KMS-11 (cell line): ENCODE measurements at regions not wholly inside any gene's neighbourhood (a gene's known extent, or its start where the extent isn't known, plus 50 kb on each side); places are given as distances from the start of the nearest gene placed in this dataset.

ENCODE experiments used
- H2AFZ ChIP-seq: fragments of 200-600 bp; sonication (generic); 2 replicates; pipeline ENCODE4 v1.6.1; 2016; ENCODE audit warnings: antibody characterized with exemption, mixed run types, low read depth
- H3K27ac ChIP-seq: fragments of 200-600 bp; sonication (generic); 2 replicates; pipeline ENCODE4 v1.6.1; 2016; ENCODE audit warnings: mild to moderate bottlenecking, mixed run types
- H3K27me3 ChIP-seq: fragments of 200-600 bp; sonication (generic); 2 replicates; pipeline ENCODE4 v1.6.1; 2017; ENCODE audit warnings: mild to moderate bottlenecking, low read depth, mixed run types, moderate library complexity; ENCODE audit not compliant: insufficient read depth
- H3K36me3 ChIP-seq: fragments of 200-600 bp; sonication (generic); 2 replicates; pipeline ENCODE4 v1.6.1; 2017; ENCODE audit warnings: mild to moderate bottlenecking, mixed run types; ENCODE audit not compliant: insufficient read depth
- H3K4me1 ChIP-seq: fragments of 200-600 bp; sonication (generic); 2 replicates; pipeline ENCODE4 v1.6.1; 2016; ENCODE audit warnings: mild to moderate bottlenecking, low read depth, mixed run types; ENCODE audit not compliant: poor library complexity, severe bottlenecking
- H3K4me2 ChIP-seq: fragments of 200-600 bp; sonication (generic); 2 replicates; pipeline ENCODE4 v1.7.0; 2016; ENCODE audit warnings: mild to moderate bottlenecking, mixed run types
- H3K4me3 ChIP-seq: fragments of 200-600 bp; sonication (generic); IDR thresholded peaks from 2 replicates; pipeline ENCODE4 v1.6.1; 2017; ENCODE audit warnings: low read depth, low read length, mixed read lengths; ENCODE audit not compliant: insufficient read depth
- H3K79me2 ChIP-seq: fragments of 200-600 bp; sonication (generic); 2 replicates; pipeline ENCODE4 v1.6.1; 2016; ENCODE audit warnings: low read depth, mixed run types; ENCODE audit not compliant: insufficient read depth
- H3K9ac ChIP-seq: fragments of 200-600 bp; sonication (generic); 2 replicates; pipeline ENCODE4 v1.6.1; 2016; ENCODE audit warnings: mild to moderate bottlenecking, mixed run types
- H4K20me1 ChIP-seq: fragments of 200-600 bp; sonication (generic); 2 replicates; pipeline ENCODE4 v1.6.1; 2016; ENCODE audit warnings: mild to moderate bottlenecking, mixed run types; ENCODE audit not compliant: insufficient read depth
- TF ChIP-seq, protein P1 (sequence below): fragments of 200-600 bp; sonication (generic); conservative IDR thresholded peaks from 2 replicates; pipeline ENCODE4 v1.6.1; 2017; ENCODE audit warnings: low read depth, mild to moderate bottlenecking, antibody characterized with exemption, low read length, moderate library complexity, mixed read lengths

GRCh38 chr22:49033616-49034015 is 794.1 kb downstream of the BRD1 start:
- Histone ChIP-seq H3K9ac (no peak overlapping the region), H3K36me3 (no peaks in the 10 kb centered on the region), H3K27ac (no peak overlapping the region), H3K4me2 (no peak overlapping the region), H3K4me3 (no peak overlapping the region), H2AFZ (no peak overlapping the region), H3K4me1 (no peaks in the 10 kb centered on the region), H3K27me3 (no peaks in the 10 kb centered on the region), H3K79me2 (no peaks in the 10 kb centered on the region), H4K20me1 (no peaks in the 10 kb centered on the region)
- TF ChIP-seq, protein P1, sequence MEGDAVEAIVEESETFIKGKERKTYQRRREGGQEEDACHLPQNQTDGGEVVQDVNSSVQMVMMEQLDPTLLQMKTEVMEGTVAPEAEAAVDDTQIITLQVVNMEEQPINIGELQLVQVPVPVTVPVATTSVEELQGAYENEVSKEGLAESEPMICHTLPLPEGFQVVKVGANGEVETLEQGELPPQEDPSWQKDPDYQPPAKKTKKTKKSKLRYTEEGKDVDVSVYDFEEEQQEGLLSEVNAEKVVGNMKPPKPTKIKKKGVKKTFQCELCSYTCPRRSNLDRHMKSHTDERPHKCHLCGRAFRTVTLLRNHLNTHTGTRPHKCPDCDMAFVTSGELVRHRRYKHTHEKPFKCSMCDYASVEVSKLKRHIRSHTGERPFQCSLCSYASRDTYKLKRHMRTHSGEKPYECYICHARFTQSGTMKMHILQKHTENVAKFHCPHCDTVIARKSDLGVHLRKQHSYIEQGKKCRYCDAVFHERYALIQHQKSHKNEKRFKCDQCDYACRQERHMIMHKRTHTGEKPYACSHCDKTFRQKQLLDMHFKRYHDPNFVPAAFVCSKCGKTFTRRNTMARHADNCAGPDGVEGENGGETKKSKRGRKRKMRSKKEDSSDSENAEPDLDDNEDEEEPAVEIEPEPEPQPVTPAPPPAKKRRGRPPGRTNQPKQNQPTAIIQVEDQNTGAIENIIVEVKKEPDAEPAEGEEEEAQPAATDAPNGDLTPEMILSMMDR, result no peak

GRCh38 chr22:49032821-49033220 is 794.9 kb downstream of the BRD1 start:
- no peaks in the 10 kb centered on the region for H3K36me3 ChIP-seq
- TF ChIP-seq, protein P1, result no peak

GRCh38 chr22:49031746-49032330 is 795.8 kb downstream of the BRD1 start:
- Histone ChIP-seq H3K79me2 (no peaks in the 10 kb centered on the region), H3K4me1 (no peaks in the 10 kb centered on the region), H3K9ac (no peak overlapping the region), H3K4me3 (no peak overlapping the region), H3K27ac (no peak overlapping the region), H3K4me2 (no peak overlapping the region), H4K20me1 (no peaks in the 10 kb centered on the region), H3K27me3 (no peaks in the 10 kb centered on the region), H2AFZ (no peak overlapping the region), H3K36me3 (no peaks in the 10 kb centered on the region)
- TF ChIP-seq, protein P1, result no peak

More at GRCh38 chr22:49032821-49033220, 794.9 kb downstream of the BRD1 start:
- Histone ChIP-seq H3K4me1 (no peaks in the 10 kb centered on the region), H4K20me1 (no peaks in the 10 kb centered on the region), H3K27ac (no peak overlapping the region), H2AFZ (no peak overlapping the region), H3K4me2 (no peak overlapping the region), H3K79me2 (no peaks in the 10 kb centered on the region), H3K9ac (no peak overlapping the region), H3K4me3 (no peak overlapping the region), H3K27me3 (no peaks in the 10 kb centered on the region)

GRCh38 chr22:49028111-49028510 is 799.6 kb downstream of the BRD1 start:
- Histone ChIP-seq H3K4me1 (no peaks in the 10 kb centered on the region), H3K27ac (no peak overlapping the region), H3K79me2 (no peaks in the 10 kb centered on the region), H2AFZ (no peak overlapping the region), H3K4me2 (no peak overlapping the region), H3K27me3 (no peaks in the 10 kb centered on the region), H4K20me1 (no peaks in the 10 kb centered on the region), H3K4me3 (no peak overlapping the region), H3K36me3 (no peaks in the 10 kb centered on the region), H3K9ac (no peak overlapping the region)
- TF ChIP-seq, protein P1, result no peak
